Trophoblast cell (in vitro differentiated cells and primary cell): ENCODE measurements at regions not wholly inside any gene's neighbourhood (a gene's known extent, or its start where the extent isn't known, plus 50 kb on each side); places are given as distances from the start of the nearest gene placed in this dataset.

Source experiments
- DNase-seq, 2 donors: peaks; one replicate each; pipeline ENCODE4 v3.0.0-alpha.2; 2016
- H2AFZ ChIP-seq: 2 replicates; pipeline ENCODE4 v1.6.1; 2013; ENCODE audit warnings: low read length, moderate library complexity, mild to moderate bottlenecking; ENCODE audit not compliant: insufficient read depth, poor library complexity
- H2AK5ac ChIP-seq: 2 replicates; pipeline ENCODE4 v1.6.1; 2013; ENCODE audit warnings: mild to moderate bottlenecking, low read length
- H2BK120ac ChIP-seq: 2 replicates; pipeline ENCODE4 v1.6.1; 2013; ENCODE audit warnings: low read length, mild to moderate bottlenecking, moderate library complexity; ENCODE audit not compliant: insufficient read depth, poor library complexity
- H2BK12ac ChIP-seq: 2 replicates; pipeline ENCODE4 v1.6.1; 2013; ENCODE audit warnings: mild to moderate bottlenecking, low read length, moderate library complexity
- H2BK5ac ChIP-seq: 2 replicates; pipeline ENCODE4 v1.6.1; 2013; ENCODE audit warnings: low read length, low read depth, moderate library complexity, mild to moderate bottlenecking; ENCODE audit not compliant: poor library complexity
- H3K14ac ChIP-seq: 2 replicates; pipeline ENCODE4 v1.6.1; 2013; ENCODE audit warnings: mild to moderate bottlenecking, low read length
- H3K18ac ChIP-seq: 2 replicates; pipeline ENCODE4 v1.6.1; 2013; ENCODE audit warnings: mild to moderate bottlenecking, low read length
- H3K23ac ChIP-seq: 2 replicates; pipeline ENCODE4 v1.6.1; 2013; ENCODE audit warnings: low read length
- H3K27ac ChIP-seq: 2 replicates; pipeline ENCODE4 v1.5.1; 2013; ENCODE audit warnings: low read depth, mild to moderate bottlenecking, inconsistent platforms, low read length, moderate library complexity
- H3K27me3 ChIP-seq: 2 replicates; pipeline ENCODE4 v1.6.1; 2013; ENCODE audit warnings: inconsistent platforms, mild to moderate bottlenecking, low read length, moderate library complexity; ENCODE audit not compliant: insufficient read depth
- H3K36me3 ChIP-seq, 2 experiments: 1 replicate in 1 of 2; 2 replicates in 1 of 2; pipeline ENCODE4 v1.6.1; 2013; ENCODE audit warnings: low read length in 2 of 2, mild to moderate bottlenecking in 2 of 2, moderate library complexity in 1 of 2; ENCODE audit not compliant: insufficient read depth in 2 of 2, control insufficient read depth in 1 of 2
- H3K4ac ChIP-seq: 2 replicates; pipeline ENCODE4 v1.6.1; 2013; ENCODE audit warnings: low read depth, mild to moderate bottlenecking, low read length, moderate library complexity
- H3K4me1 ChIP-seq, 2 experiments: 1 replicate in 1 of 2; 2 replicates in 1 of 2; pipeline ENCODE4 v1.6.1; 2013; ENCODE audit warnings: low read length in 2 of 2, mild to moderate bottlenecking in 2 of 2, moderate library complexity in 1 of 2; ENCODE audit not compliant: insufficient read depth in 2 of 2, control insufficient read depth in 1 of 2
- H3K4me2 ChIP-seq: 2 replicates; pipeline ENCODE4 v1.6.1; 2013; ENCODE audit warnings: inconsistent platforms, mild to moderate bottlenecking, low read length, moderate library complexity
- H3K4me3 ChIP-seq: 2 replicates; pipeline ENCODE4 v1.5.1; 2013; ENCODE audit warnings: mild to moderate bottlenecking, low read depth, low read length, inconsistent platforms
- H3K79me1 ChIP-seq: one replicate; pipeline ENCODE4 v1.6.1; 2013; ENCODE audit warnings: low read length
- H3K79me2 ChIP-seq: 2 replicates; pipeline ENCODE4 v1.6.1; 2013; ENCODE audit warnings: low read length, mild to moderate bottlenecking; ENCODE audit not compliant: control insufficient read depth, insufficient read depth, poor library complexity
- H3K9ac ChIP-seq: 2 replicates; pipeline ENCODE4 v1.6.1; 2013; ENCODE audit warnings: mild to moderate bottlenecking, low read length
- H3K9me3 ChIP-seq: 2 replicates; pipeline ENCODE4 v1.6.1; 2013; ENCODE audit warnings: low read depth, mild to moderate bottlenecking, control low read depth, inconsistent platforms, low read length; ENCODE audit not compliant: insufficient read depth
- H4K12ac ChIP-seq: 2 replicates; pipeline ENCODE4 v1.6.1; 2013; ENCODE audit warnings: low read depth, mild to moderate bottlenecking, low read length, moderate library complexity
- H4K8ac ChIP-seq: 2 replicates; pipeline ENCODE4 v1.6.1; 2013; ENCODE audit warnings: low read depth, mild to moderate bottlenecking, low read length, moderate library complexity
- H4K91ac ChIP-seq: one replicate; pipeline ENCODE4 v1.6.1; 2013; ENCODE audit warnings: low read depth, mild to moderate bottlenecking, low read length, moderate library complexity
- WGBS: extraction: QIAGEN DNeasy Blood & Tissue Kit; methylation state at CpG from one replicate; pipeline ENCODE4 v1.1.7; 2013; ENCODE audit warnings: missing lambda C conversion rate; ENCODE audit not compliant: insufficient read length, insufficient coverage; ENCODE audit errors: extremely low coverage; 5-methylcytosine and 5-hydroxymethylcytosine counted together

DNA sequence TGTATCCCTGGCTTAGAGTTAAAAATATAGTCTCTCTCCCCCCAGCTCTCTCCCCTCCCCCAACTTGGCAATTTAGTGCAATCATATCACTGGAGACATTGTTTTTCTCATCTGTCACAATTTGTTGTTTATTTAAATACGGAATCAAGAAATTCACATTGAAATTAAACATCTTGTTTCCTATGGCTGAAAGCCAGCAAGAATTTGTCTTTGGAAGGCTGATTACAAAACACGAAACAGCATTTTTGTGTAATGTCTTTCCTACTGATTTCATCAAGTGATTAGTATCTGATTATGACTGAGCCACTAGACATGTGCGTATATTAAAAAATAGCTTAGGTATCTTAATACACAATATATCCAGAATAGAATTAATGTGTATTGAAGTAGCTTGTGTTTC, 119.7 kb downstream of the LYPLAL1 start:
- no CpG with 5 or more reads among the region's 3 CpGs for WGBS

GRCh38 chr1:219292999-219293398, 119.3 kb downstream of the LYPLAL1 start:
- no peak overlapping the region for H3K23ac ChIP-seq
- H3K36me3 ChIP-seq = no peaks in the 10 kb centered on the region
- H2BK12ac ChIP-seq = no peak overlapping the region
- no peak overlapping the region for H3K27ac ChIP-seq
- no peak overlapping the region for H4K8ac ChIP-seq
- no peak overlapping the region for H2BK120ac ChIP-seq
- H3K14ac ChIP-seq = no peak overlapping the region
- H3K18ac ChIP-seq = no peak overlapping the region
- H3K79me2 ChIP-seq = no peaks in the 10 kb centered on the region
- H3K27me3 ChIP-seq = no peaks in the 10 kb centered on the region
- no peaks in the 10 kb centered on the region for H3K4me1 ChIP-seq
- H2BK5ac ChIP-seq = no peak overlapping the region
- no peak overlapping the region for H2AK5ac ChIP-seq
- no peak overlapping the region for H3K4ac ChIP-seq
- no peak overlapping the region for H2AFZ ChIP-seq
- no peak overlapping the region for H4K12ac ChIP-seq
- H3K79me1 ChIP-seq = no peaks in the 10 kb centered on the region
- H3K4me3 ChIP-seq = no peak overlapping the region
- WGBS = no CpG with 5 or more reads among the region's 3 CpGs
- H3K9me3 ChIP-seq = no peaks in the 10 kb centered on the region
- no peak overlapping the region for H3K4me2 ChIP-seq
- DNase-seq = no peak
- no peak overlapping the region for H3K9ac ChIP-seq
- no peak overlapping the region for H4K91ac ChIP-seq

More for the DNA sequence above, 119.7 kb downstream of the LYPLAL1 start:
- Histone ChIP-seq H3K18ac (no peak overlapping the region), H3K4me1 (no peaks in the 10 kb centered on the region), H3K79me2 (no peaks in the 10 kb centered on the region), H3K4me2 (no peak overlapping the region), H2BK5ac (no peak overlapping the region), H3K27ac (no peak overlapping the region), H3K9me3 (no peaks in the 10 kb centered on the region), H4K91ac (no peak overlapping the region), H3K4me3 (no peak overlapping the region), H2AFZ (no peak overlapping the region), H4K8ac (no peak overlapping the region), H2BK120ac (no peak overlapping the region), H2BK12ac (no peak overlapping the region), H3K14ac (no peak overlapping the region), H3K9ac (no peak overlapping the region), H3K4ac (no peak overlapping the region), H3K23ac (no peak overlapping the region), H4K12ac (no peak overlapping the region), H3K79me1 (no peaks in the 10 kb centered on the region), H3K36me3 (no peaks in the 10 kb centered on the region), H2AK5ac (no peak overlapping the region), H3K27me3 (no peaks in the 10 kb centered on the region)
- peak in 1 of 2 donors; percentile 66 for DNase-seq

- H3K79me1 ChIP-seq = no peaks in the 10 kb centered on the region
- no peaks in the 10 kb centered on the region for H3K79me2 ChIP-seq
- H3K4me2 ChIP-seq = no peak overlapping the region
- H3K23ac ChIP-seq = no peak overlapping the region
- H4K12ac ChIP-seq = no peak overlapping the region
- no peak overlapping the region for H3K14ac ChIP-seq
- no peaks in the 10 kb centered on the region for H3K4me1 ChIP-seq
- no peak for DNase-seq
- H3K4me3 ChIP-seq = no peak overlapping the region
- no peaks in the 10 kb centered on the region for H3K9me3 ChIP-seq
- no peak overlapping the region for H4K91ac ChIP-seq
- no peaks in the 10 kb centered on the region for H3K27me3 ChIP-seq
- H2BK120ac ChIP-seq = no peak overlapping the region
- H3K18ac ChIP-seq = no peak overlapping the region
- H2BK12ac ChIP-seq = no peak overlapping the region
- H4K8ac ChIP-seq = no peak overlapping the region
- no peak overlapping the region for H3K4ac ChIP-seq
- no peaks in the 10 kb centered on the region for H3K36me3 ChIP-seq
- H3K27ac ChIP-seq = no peak overlapping the region
- no peak overlapping the region for H3K9ac ChIP-seq
- no peak overlapping the region for H2BK5ac ChIP-seq
- no peak overlapping the region for H2AK5ac ChIP-seq
- no peak overlapping the region for H2AFZ ChIP-seq
These were observed 118.7 kb downstream of the LYPLAL1 start for GRCh38 chr1:219292341-219292740.

DNA sequence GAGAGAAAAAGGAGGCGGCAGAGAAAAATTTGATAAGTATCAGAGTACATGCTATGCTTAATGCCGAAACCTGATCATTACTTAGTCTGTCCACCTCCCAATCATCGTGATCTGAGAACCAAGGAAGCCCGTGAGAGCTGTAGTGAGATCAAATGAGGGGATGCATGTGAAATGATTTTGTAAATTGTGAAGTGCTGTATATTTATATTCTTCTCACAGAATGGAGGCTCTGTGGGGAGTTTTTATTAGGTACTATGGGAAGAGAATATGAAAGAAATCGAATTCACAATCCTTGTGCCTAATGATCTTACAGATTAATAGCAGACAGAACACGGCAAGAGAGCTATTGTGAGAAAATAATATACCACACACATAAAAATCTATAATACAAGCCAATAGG, 115.5 kb downstream of the LYPLAL1 start:
- Histone ChIP-seq H3K4me2 (no peak overlapping the region), H3K14ac (no peak overlapping the region), H4K8ac (no peak overlapping the region), H3K18ac (no peak overlapping the region), H3K79me2 (no peaks in the 10 kb centered on the region), H3K4me3 (no peak overlapping the region), H3K27ac (no peak overlapping the region), H3K27me3 (no peaks in the 10 kb centered on the region), H3K23ac (no peak overlapping the region), H2BK120ac (no peak overlapping the region), H3K4ac (no peak overlapping the region), H2BK5ac (no peak overlapping the region), H3K36me3 (no peaks in the 10 kb centered on the region), H3K9me3 (no peaks in the 10 kb centered on the region), H4K12ac (no peak overlapping the region), H3K4me1 (no peaks in the 10 kb centered on the region), H3K9ac (no peak overlapping the region), H4K91ac (no peak overlapping the region), H3K79me1 (no peaks in the 10 kb centered on the region), H2AK5ac (no peak overlapping the region), H2BK12ac (no peak overlapping the region), H2AFZ (no peak overlapping the region)
- no peak for DNase-seq
- WGBS = no CpG with 5 or more reads among the region's 6 CpGs

DNA sequence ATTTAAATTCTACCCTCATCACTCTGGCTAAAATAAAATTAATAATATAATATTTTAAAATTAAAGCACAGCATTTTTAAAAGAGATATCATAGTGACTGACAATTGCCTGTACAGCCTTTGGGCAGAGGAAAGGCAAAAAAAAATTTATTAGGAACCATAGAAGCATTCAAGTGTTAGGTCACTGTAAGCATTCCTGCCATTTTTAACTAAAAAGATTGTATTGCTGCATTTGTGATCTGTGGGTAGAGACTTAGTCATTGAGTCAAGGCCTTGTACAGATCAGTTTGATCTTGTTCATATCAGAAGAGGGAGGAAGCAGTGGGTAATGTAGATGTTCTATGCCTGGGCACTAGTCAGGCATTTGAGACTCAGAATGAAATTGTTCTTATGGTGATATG, 109.9 kb downstream of the LYPLAL1 start:
- no peak overlapping the region for H2BK120ac ChIP-seq
- no peak overlapping the region for H2BK12ac ChIP-seq
- H3K4me2 ChIP-seq = no peak overlapping the region
- no peak overlapping the region for H4K91ac ChIP-seq
- no peak overlapping the region for H4K8ac ChIP-seq
- H3K27ac ChIP-seq = no peak overlapping the region
- peak; percentile 3 to 72 for DNase-seq
- no peak overlapping the region for H3K23ac ChIP-seq
- H3K14ac ChIP-seq = no peak overlapping the region
- no peak overlapping the region for H2AFZ ChIP-seq
- H2BK5ac ChIP-seq = no peak overlapping the region
- no peak overlapping the region for H3K18ac ChIP-seq
- H3K79me1 ChIP-seq = no peaks in the 10 kb centered on the region
- H3K4ac ChIP-seq = no peak overlapping the region
- H3K4me3 ChIP-seq = no peak overlapping the region
- no peaks in the 10 kb centered on the region for H3K79me2 ChIP-seq
- no peaks in the 10 kb centered on the region for H3K9me3 ChIP-seq
- no peaks in the 10 kb centered on the region for H3K36me3 ChIP-seq
- H4K12ac ChIP-seq = no peak overlapping the region
- no peak overlapping the region for H3K9ac ChIP-seq
- no peak overlapping the region for H2AK5ac ChIP-seq
- H3K27me3 ChIP-seq = no peaks in the 10 kb centered on the region
- H3K4me1 ChIP-seq = no peaks in the 10 kb centered on the region
